K562 (cell line): ENCODE measurements at regions not wholly inside any gene's neighbourhood (a gene's known extent, or its start where the extent isn't known, plus 50 kb on each side); places are given as distances from the start of the nearest gene placed in this dataset.

Experiments
- ADNP ChIP-seq: fragments of 200-800 bp; sonication (Bioruptor generic); IDR thresholded peaks from 2 replicates; pipeline ENCODE4 v1.6.1; 2016; ENCODE audit warnings: missing genetic modification characterization, missing compliant biosample characterization
- CEBPG ChIP-seq, 3 experiments: fragments of 200-800 bp in 1 of 3; sonication (Bioruptor generic) in 1 of 3; sonication (generic) in 1 of 3; formaldehyde crosslinking in 1 of 3; IDR thresholded peaks in 2 of 3; conservative IDR thresholded peaks in 1 of 3; 2 replicates each; pipeline versions ENCODE4 v1.6.1 to v1.8.0; 2016 to 2022; ENCODE audit warnings: missing compliant biosample characterization in 2 of 3, missing genetic modification characterization in 2 of 3, mild to moderate bottlenecking in 1 of 3, missing genetic modification reagents in 1 of 3
- DDX20 ChIP-seq: fragments of 450-650 bp; IDR thresholded peaks from 2 replicates; pipeline ENCODE4 v1.6.1; 2016; ENCODE audit warnings: missing genetic modification characterization, low read depth, mild to moderate bottlenecking, missing compliant biosample characterization, moderate library complexity
- HIVEP1 ChIP-seq: fragments of 250-450 bp; sonication (Bioruptor Pico); IDR thresholded peaks from 2 replicates; pipeline ENCODE4 v1.4.0; 2020; ENCODE audit warnings: mild to moderate bottlenecking
- KDM4B ChIP-seq, 2 experiments: fragments of 450-650 bp in 1 of 2; sonication (generic) in 1 of 2; IDR thresholded peaks; 2 replicates each; pipeline ENCODE4 v1.6.1; 2016 to 2017; ENCODE audit warnings: borderline replicate concordance in 2 of 2, antibody characterized with exemption in 1 of 2, low read depth in 1 of 2, mild to moderate bottlenecking in 1 of 2
- KLF16 ChIP-seq: IDR thresholded peaks from 2 replicates; pipeline ENCODE4 v1.6.1; 2016; ENCODE audit warnings: antibody characterized with exemption
- MYC ChIP-seq, 2 experiments: fragments of 250-450 bp in 1 of 2; sonication (Bioruptor Pico) in 1 of 2; IDR thresholded peaks; 2 replicates each; pipeline versions ENCODE4 v1.5.1 to v1.6.1; 2012 to 2021; ENCODE audit warnings: low read depth in 2 of 2, borderline replicate concordance in 1 of 2, improper control_type of control experiment in 1 of 2, low read length in 1 of 2, mild to moderate bottlenecking in 1 of 2, moderate library complexity in 1 of 2
- SAP30 ChIP-seq: fragments of 200-600 bp; sonication (generic); IDR thresholded peaks from 2 replicates; pipeline ENCODE4 v1.6.1; 2012; ENCODE audit warnings: borderline replicate concordance, low read depth, mild to moderate bottlenecking, moderate library complexity, low read length, control low read depth, inconsistent platforms; ENCODE audit not compliant: insufficient read depth, poor library complexity, severe bottlenecking
- SIX5 ChIP-seq, 2 experiments: IDR thresholded peaks; 2 replicates each; pipeline ENCODE4 v1.6.1; 2011; ENCODE audit warnings: low read length in 2 of 2, borderline replicate concordance in 1 of 2, low read depth in 1 of 2, mild to moderate bottlenecking in 1 of 2, moderate library complexity in 1 of 2; ENCODE audit not compliant: insufficient read depth in 1 of 2
- SRSF9 ChIP-seq: fragments of 200-400 bp; formaldehyde crosslinking; IDR thresholded peaks from 2 replicates; pipeline ENCODE4 v1.6.1; 2017; ENCODE audit warnings: low read depth, low read length, borderline replicate concordance
- ZBTB17 ChIP-seq: fragments of 450-650 bp; formaldehyde crosslinking; IDR thresholded peaks from 2 replicates; pipeline ENCODE4 v1.4.0; 2020; ENCODE audit warnings: mild to moderate bottlenecking
- ZNF277 ChIP-seq: fragments of 250-450 bp; sonication (Bioruptor Pico); IDR thresholded peaks from 2 replicates; pipeline ENCODE4 v1.8.0; 2022; ENCODE audit warnings: inconsistent platforms, mild to moderate bottlenecking, moderate library complexity, borderline replicate concordance
- ZNF280B ChIP-seq: fragments of 250-450 bp; sonication (Bioruptor Pico); IDR thresholded peaks from 2 replicates; pipeline ENCODE4 v1.5.1; 2021; ENCODE audit warnings: mild to moderate bottlenecking
- ZNF3 ChIP-seq: fragments of 250-450 bp; sonication (Bioruptor Pico); IDR thresholded peaks from 2 replicates; pipeline ENCODE4 v1.5.0; 2021; ENCODE audit warnings: mild to moderate bottlenecking, moderate library complexity
- ZNF507 ChIP-seq: conservative IDR thresholded peaks from 2 replicates; pipeline ENCODE4 v1.6.1; 2017; ENCODE audit warnings: missing genetic modification characterization, missing compliant biosample characterization
- ZZZ3 ChIP-seq: fragments of 450-650 bp; IDR thresholded peaks from 2 replicates; pipeline ENCODE4 v1.6.1; 2016; ENCODE audit warnings: antibody characterized with exemption, mild to moderate bottlenecking, moderate library complexity
- TF ChIP-seq, protein P1 (sequence below), 2 experiments: IDR thresholded peaks; 2 replicates each; pipeline ENCODE4 v1.6.1; 2012; ENCODE audit warnings: improper control_type of control experiment in 2 of 2, low read depth in 2 of 2, low read length in 2 of 2, borderline replicate concordance in 1 of 2
- TF ChIP-seq, protein P2 (sequence below): IDR thresholded peaks from 2 replicates; pipeline ENCODE4 v1.6.1; 2012; ENCODE audit warnings: low read depth, low read length, improper control_type of control experiment, borderline replicate concordance

DNA sequence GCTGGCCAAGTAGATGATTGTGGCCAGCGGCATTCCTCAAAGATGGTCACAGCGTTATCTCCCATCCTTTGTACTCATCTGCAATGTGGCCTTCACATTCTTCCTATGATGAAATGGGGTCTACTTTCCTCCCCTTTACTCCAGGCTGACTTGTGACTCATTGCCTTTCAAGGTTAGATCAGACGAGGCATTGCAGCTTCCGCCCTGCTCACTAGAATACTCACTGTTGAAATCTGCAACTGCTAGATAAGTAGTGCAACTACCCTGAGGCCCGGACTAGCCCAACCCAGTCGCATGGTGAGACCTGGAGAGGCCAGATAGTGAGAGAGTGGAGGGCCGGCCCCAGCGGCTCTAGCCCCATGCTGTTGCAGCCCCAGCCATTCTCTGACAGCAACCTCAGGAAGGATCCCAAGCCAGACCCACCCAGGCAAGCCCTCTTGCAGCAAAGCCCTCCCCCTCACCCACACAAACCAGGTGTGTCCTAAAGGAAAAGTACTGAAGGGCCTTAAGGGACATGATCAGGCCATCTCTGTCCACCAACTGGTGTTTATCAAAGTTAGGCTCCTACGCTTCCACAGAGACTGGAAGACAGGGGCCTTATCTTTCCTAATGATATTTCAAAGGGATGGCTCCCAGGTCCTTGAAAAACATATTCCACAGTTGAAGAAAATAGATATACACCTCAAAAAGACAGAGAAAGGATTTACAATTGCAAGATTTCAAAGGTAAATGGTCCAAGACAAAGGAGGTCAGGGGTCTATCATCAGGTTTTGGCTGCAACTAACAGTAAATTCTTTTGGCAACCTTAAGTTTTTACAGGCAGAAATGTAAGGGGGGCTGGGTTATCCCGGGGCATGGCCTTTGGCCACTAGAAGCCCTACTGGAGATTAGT, 107.2 kb upstream of the TRIM24 start (continued):
- no peak for TF ChIP-seq ZZZ3
- TF ChIP-seq ZNF507 (tag): no peak
- TF ChIP-seq, protein P1, sequence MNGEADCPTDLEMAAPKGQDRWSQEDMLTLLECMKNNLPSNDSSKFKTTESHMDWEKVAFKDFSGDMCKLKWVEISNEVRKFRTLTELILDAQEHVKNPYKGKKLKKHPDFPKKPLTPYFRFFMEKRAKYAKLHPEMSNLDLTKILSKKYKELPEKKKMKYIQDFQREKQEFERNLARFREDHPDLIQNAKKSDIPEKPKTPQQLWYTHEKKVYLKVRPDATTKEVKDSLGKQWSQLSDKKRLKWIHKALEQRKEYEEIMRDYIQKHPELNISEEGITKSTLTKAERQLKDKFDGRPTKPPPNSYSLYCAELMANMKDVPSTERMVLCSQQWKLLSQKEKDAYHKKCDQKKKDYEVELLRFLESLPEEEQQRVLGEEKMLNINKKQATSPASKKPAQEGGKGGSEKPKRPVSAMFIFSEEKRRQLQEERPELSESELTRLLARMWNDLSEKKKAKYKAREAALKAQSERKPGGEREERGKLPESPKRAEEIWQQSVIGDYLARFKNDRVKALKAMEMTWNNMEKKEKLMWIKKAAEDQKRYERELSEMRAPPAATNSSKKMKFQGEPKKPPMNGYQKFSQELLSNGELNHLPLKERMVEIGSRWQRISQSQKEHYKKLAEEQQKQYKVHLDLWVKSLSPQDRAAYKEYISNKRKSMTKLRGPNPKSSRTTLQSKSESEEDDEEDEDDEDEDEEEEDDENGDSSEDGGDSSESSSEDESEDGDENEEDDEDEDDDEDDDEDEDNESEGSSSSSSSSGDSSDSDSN (IDR thresholded peaks at IDR 0.05; ENCODE audit: borderline replicate concordance in 1 of 2, low read depth in 2 of 2, low read length in 2 of 2): peak in 1 of 2 experiments; percentile 80; a peak in 1 of 4 replicates
- TF ChIP-seq ZBTB17 (CRISPR knock-in tag): no peak
- TF ChIP-seq ZNF3: no peak
- TF ChIP-seq ADNP (tag): peak; percentile 81
- peak in 1 of 2 experiments; percentile 78; a peak in 1 of 4 replicates for TF ChIP-seq KDM4B (IDR thresholded peaks at IDR 0.05; ENCODE audit: borderline replicate concordance in 2 of 2, low read depth in 1 of 2)
- TF ChIP-seq HIVEP1: no peak; the same call in 1 of the 2 replicates
- no peak for TF ChIP-seq SRSF9
- no peak for TF ChIP-seq DDX20 (tag)
- TF ChIP-seq ZNF280B (CRISPR knock-in tag): no peak
- TF ChIP-seq, protein P2, sequence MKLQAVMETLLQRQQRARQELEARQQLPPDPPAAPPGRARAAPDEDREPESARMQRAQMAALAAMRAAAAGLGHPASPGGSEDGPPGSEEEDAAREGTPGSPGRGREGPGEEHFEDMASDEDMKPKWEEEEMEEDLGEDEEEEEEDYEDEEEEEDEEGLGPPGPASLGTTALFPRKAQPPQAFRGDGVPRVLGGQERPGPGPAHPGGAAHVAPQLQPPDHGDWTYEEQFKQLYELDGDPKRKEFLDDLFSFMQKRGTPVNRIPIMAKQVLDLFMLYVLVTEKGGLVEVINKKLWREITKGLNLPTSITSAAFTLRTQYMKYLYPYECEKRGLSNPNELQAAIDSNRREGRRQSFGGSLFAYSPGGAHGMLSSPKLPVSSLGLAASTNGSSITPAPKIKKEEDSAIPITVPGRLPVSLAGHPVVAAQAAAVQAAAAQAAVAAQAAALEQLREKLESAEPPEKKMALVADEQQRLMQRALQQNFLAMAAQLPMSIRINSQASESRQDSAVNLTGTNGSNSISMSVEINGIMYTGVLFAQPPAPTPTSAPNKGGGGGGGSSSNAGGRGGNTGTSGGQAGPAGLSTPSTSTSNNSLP: no peak
- TF ChIP-seq CEBPG (CRISPR knock-in tag; IDR thresholded peaks at IDR 0.05): peak; percentile 94
- TF ChIP-seq CEBPG (tag; conservative IDR thresholded peaks at IDR 0.05 in 1 of 2, IDR thresholded peaks at IDR 0.05 in 1 of 2): peak; percentile 81 to 98
- TF ChIP-seq MYC (IDR thresholded peaks at IDR 0.05; ENCODE audit: low read depth, low read length): peak; percentile 95
- no peak for TF ChIP-seq MYC (CRISPR knock-in tag; IDR thresholded peaks at IDR 0.05; ENCODE audit: borderline replicate concordance, low read depth)
- TF ChIP-seq KLF16: peak; percentile 96
- TF ChIP-seq SAP30: peak; percentile 49
- no peak for TF ChIP-seq SIX5 (IDR thresholded peaks at IDR 0.05; ENCODE audit: borderline replicate concordance in 1 of 2, insufficient read depth in 1 of 2, low read depth in 1 of 2, low read length in 2 of 2)
- TF ChIP-seq ZNF277 (CRISPR knock-in tag): no peak
